Heart left ventricle (tissue), 13 donors: ENCODE measurements at regions not wholly inside any gene's neighbourhood (a gene's known extent, or its start where the extent isn't known, plus 50 kb on each side); places are given as distances from the start of the nearest gene placed in this dataset.

Experiments
- CTCF ChIP-seq, 12 donors: fragments of 200-600 bp; sonication (generic) in 4 of 12; IDR thresholded peaks; one replicate each; pipeline versions ENCODE4 v1.5.0 to v1.8.0; 2018 to 2022; ENCODE audit warnings: antibody characterized with exemption in 12 of 12, mild to moderate bottlenecking in 5 of 12
- POLR2A ChIP-seq, 2 donors: fragments of 450-650 bp; IDR thresholded peaks; one replicate each; pipeline ENCODE4 v1.6.1; 2017; ENCODE audit warnings: antibody characterized with exemption in 2 of 2, mild to moderate bottlenecking in 2 of 2, moderate library complexity in 2 of 2
- donor health status: ischemic (EF 13 %, LVEDD 7.1; RV severe dilation, severe dysfunction).
- donor health status: DM: no; HTN: yes; CAD: no.
- donor health status: DM: no; HTN: no; CAD: no.
- donor health status: ischemic (EF 25% LVEDD 6.9; RV normal size, moderate dysfunction).
- donor health status: ischemic (EF 25% LVEDD 5.7; RV mildly dilated, moderate dysfunction).
- donor health status: ischemic (EF 35%, LVEDD 5.7; RV mildly dilated, moderate dysfunction).
- donor health status: nonischemic (EF 11% LVEDD 7.7; RV severe dilation, severe dysfunction).
- donor health status: DM: yes; HTN: yes; CAD: no.
- donor health status: PGD.
- donor health status: ischemic (EF 29% LVEDD 5.4; RV normal size, mild dysfunction).
- donor health status: nonischemic (EF 23%, LVEDD 6.1; RV moderate dilation, normal function).

GRCh38 chr9:26722755-26723154 is 169.8 kb downstream of the CAAP1 start:
- TF ChIP-seq POLR2A (IDR thresholded peaks at IDR 0.05) (no peak), CTCF (IDR thresholded peaks at IDR 0.05) (no peak)
